Loucy (cell line): ENCODE measurements at regions not wholly inside any gene's neighbourhood (a gene's known extent, or its start where the extent isn't known, plus 50 kb on each side); places are given as distances from the start of the nearest gene placed in this dataset.

Experiments
- CTCF ChIP-seq: fragments of 200-600 bp; sonication (generic); conservative IDR thresholded peaks from 2 replicates; pipeline ENCODE4 v1.5.1; 2014; ENCODE audit warnings: mild to moderate bottlenecking, antibody characterized with exemption, low read length
- EZH2phosphoT487 ChIP-seq: fragments of 200-600 bp; IDR thresholded peaks from 2 replicates; pipeline ENCODE4 v1.6.1; 2018; ENCODE audit warnings: antibody characterized with exemption, mild to moderate bottlenecking, moderate library complexity, borderline replicate concordance

DNA sequence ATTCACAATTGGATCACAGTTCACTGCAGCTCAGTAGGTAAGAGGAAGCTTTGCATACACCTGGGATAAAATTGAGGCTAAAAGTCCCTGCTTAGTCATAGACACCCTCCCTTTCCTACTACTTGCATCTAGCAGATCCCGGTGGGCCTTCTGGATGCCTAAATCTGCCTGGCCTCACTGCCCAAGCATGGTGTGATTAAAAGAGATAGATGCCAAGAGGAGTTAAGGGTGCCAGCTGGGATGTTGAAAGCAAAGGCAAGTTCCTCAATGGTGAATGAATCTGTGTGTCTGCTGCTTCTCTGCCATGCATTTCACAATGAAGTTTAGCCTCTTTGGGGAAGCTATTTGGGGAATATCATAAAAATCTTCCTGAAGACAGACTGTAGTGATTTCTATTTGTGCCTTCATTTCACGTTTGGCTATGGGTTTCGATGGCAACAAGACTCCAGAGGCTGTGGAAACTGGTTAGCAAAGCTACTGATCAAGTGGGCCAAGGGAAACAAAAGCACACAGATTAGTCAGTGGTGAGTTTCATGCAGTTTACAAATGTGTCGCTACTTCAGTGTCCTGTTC lies 534.0 kb downstream of the ANKRD50 start:
- no peak for TF ChIP-seq CTCF
- no peak for TF ChIP-seq EZH2phosphoT487
